Fibroblast of skin of right quadriceps (primary cell): ENCODE measurements at regions not wholly inside any gene's neighbourhood (a gene's known extent, or its start where the extent isn't known, plus 50 kb on each side); places are given as distances from the start of the nearest gene placed in this dataset.

Source experiments
- DNase-seq: peaks from one replicate; pipeline ENCODE4 v3.0.0-alpha.2; 2013

DNA sequence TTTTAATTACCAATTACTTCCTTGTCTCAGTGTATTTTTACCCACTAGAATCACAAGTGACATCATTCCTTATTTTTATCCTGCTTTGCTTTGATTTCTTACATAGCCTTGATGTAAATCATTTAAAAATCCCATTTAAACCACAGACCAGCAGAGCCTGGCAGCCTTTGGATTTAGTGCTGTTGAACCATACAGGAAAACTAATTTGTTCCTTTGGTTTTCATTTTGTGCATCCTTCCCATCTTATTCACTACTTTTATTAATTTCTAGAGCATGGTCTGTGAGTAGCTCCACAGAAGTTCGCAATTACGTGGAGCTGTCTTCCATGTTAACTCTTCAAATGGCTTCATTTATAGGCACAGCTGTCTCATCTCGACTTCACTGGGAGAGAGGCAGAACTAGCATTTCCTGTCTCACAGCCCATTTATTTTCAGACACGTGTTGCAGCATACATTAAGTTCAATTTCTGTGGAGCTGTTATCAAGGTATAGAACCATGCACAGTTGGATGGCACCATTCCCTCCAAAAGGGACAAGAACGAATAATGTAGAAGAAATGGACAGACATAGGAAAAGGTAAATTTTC, 235.3 kb downstream of the MRPL39 start:
- DNase-seq = peak; percentile 66

DNA sequence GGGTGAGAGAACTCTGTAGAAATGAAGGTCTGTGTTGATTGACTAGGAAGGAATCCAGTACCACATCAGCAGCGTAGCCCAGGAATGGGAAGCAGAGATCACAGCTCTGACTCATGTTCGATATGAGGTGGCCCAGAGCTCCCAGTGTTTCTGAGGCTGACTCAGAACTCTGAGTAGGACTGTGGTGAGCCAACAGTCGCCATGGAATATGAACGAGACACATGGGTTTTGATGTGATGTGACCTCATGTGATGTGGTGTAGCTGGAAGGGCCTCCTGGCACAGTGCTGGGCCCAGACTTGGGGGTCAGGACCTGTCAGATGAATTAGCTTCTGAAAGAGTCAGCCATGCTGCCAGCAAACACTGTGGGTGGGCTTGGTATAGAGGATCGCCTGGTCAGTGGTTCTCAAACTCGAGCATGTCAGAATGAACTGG, 237.0 kb downstream of the MRPL39 start:
- DNase-seq = peak; percentile 99

GRCh38 chr21:25369524-25370300, 237.6 kb downstream of the MRPL39 start:
- DNase-seq = peak; percentile 90

DNA sequence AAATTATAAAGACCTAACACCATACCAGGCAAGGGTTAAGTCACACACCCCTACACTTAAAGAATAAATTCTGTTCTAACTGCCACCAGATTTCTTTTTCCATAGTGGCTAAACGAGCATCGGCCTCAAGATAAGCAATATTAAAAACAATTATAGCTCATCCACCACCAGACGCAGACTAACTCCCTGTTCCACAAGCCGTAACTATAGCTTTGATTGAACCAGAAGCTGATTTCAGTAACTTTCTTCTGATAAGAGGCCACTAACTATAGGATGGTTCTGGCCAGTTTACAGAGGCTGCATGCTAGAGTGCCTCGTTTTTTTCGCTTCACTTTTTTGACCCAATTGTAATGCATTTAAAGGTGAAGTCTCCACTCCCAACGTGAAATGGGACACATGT, 238.8 kb downstream of the MRPL39 start:
- DNase-seq = no peak

GRCh38 chr21:25366116-25366515, 241.2 kb downstream of the MRPL39 start:
- no peak for DNase-seq

GRCh38 chr21:25362375-25363267, 244.7 kb downstream of the MRPL39 start:
- no peak for DNase-seq

DNA sequence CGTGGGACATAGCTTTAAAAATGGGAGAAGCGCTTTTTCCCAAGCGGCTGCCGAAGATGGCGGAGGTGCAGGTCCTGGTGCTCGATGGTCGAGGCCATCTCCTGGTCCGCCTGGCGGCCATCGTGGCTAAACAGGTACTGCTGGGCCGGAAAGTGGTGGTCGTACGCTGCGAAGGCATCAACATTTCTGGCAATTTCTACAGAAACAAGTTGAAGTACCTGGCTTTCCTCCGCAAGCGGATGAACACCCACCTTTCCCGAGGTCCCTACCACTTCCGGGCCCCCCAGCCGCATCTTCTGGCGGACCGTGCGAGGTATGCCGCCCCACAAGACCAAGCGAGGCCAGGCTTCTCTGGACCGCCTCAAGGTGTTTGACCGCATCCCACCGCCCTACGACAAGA, 245.5 kb downstream of the MRPL39 start:
- no peak for DNase-seq

GRCh38 chr21:25361097-25361496, 246.2 kb downstream of the MRPL39 start:
- no peak for DNase-seq

DNA sequence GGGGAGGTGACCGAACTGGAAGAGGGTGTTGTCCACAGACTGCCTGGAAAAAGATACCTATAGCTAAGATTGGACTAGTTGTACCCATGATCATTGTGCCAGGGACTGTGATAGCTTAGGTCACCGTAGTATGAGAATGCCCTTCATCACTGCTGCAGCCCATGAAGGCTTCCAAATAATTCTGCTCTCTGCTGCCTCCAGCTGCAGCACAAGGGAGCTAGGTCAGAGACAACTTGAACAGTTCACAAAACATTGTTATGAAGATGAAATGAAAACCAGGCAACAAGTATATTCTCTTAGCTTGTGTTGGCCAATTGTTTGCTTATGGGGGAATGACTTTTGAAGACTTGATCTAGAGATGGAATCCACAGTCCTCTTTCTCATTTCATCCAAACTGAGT, 246.7 kb downstream of the MRPL39 start:
- no peak for DNase-seq

DNA sequence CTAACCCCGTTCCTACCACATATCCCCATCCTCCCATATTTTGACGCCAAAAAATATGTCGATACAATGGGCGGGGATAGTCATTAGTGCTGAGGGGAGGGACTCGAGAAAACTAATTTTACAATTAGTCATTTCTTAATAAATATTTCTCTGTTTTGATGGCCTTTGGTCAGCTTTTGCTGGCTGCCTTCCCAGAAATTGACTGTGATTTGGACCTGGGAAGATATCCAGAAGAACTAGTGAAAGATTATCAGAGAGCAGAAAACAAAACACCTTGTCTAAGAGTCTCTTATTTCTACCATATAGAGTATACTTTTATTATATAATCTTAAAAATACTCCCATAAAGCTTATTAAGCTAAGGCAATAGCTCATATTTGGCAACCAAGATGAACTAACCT, 247.6 kb downstream of the MRPL39 start:
- DNase-seq = no peak

DNA sequence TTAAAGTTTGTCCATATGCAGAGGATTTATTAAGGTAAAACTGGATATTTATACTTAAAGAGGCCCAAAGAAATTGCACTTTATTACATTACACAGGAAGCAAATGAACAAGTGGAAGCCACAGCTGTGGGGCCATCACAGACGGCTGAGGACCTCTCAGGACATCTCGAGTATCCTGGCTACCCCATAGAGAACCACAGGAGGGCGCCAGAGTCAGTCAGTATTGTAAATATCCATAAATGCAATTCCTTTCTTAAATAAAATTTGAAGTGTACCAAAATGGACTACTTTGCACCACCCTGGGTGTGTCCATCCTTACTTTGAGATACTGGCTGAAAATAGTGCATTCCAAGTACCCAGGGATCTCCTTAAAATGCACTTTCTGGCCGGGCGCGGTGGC, 257.2 kb downstream of the MRPL39 start:
- DNase-seq = peak; percentile 44

GRCh38 chr21:25343774-25344545, 263.3 kb downstream of the MRPL39 start:
- DNase-seq = no peak

DNA sequence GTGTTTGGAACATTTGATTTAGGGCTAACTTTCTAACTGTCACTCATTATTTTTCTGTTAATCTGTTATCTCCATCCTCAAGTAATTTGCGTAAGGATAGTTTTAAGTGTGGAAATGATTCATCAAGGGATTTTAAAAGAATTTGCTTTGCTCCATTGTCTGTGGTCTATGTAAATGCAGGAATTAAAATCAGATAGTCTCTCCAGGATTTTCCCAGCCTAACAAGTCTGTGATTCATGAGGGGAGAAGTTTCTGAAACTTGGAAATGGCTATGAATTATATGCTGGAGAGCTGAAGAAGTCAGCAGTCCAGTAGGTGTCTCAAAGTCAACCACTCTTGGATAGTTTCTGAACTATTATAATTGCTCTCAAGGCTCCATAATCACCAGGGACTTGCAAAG, 264.5 kb downstream of the MRPL39 start:
- DNase-seq = peak; percentile 87

DNA sequence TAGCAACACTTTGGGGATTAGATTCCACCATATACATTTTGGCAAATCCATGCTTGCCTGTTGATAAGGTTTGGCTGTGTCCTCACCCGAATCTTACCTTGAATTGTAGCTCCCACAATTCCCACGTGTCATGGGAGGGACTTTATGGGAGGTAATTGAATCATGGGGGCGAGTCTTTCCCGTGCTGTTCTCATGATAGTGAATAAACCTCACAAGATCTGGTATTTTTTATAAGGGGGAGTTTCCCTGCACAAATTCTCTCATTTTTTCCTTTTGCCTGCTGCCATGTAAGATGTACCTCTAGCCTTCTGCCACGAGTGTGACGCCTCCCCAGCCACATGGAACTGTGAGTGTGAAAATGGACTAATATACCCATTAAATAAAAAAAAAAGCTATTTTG, 265.3 kb downstream of the MRPL39 start:
- no peak for DNase-seq

GRCh38 chr21:25338415-25338814, 268.9 kb downstream of the MRPL39 start:
- no peak for DNase-seq

DNA sequence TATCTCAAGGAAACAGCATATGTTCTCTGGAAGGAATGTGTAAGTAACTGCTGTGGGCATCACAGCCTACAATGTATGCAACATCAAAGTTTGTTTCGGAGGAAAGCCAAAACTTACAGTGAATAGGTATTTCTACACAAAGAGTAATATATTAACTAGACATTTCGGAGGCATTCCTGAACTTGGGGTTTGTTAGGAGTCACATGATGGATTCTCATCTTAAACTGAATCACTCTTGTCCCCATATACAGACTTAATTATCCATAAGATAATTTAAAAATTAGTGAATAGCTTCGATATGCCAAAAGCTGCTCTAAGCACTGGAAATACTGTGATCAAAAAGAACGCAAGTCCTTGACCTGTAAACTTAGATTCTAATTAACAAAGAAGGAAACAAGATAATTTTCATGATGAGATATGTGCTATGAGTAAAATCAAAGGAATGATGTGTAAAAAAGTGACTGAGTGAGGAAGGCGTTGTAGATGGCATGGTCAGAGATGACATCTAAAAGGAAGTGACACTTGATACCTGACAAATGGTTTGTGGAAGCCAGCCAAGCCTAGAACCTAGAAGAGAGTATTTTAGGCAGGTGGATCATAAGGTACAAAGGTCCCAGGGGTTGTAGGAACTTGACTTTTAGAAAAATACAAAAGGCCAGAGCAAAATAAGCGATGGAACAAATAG, 273.1 kb downstream of the MRPL39 start:
- DNase-seq = no peak

DNA sequence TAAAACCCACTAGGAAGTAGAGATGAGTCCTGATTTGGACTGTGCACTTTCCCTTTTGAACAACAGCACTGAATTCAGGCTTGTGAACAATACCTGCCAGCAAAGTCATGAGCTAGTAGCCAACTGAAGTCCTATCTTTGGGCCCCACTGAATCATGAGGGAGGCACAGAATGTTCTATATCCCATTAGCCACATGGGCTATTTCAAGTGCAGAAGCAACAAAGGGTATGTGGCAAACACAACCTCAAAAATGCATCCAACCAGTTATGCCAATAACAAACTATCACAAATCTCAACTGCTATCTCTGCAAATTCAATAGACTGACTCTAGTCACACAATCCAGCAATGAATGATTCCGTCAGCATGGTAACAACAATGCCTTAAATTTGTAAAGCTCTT, 276.0 kb downstream of the MRPL39 start:
- DNase-seq = no peak

DNA sequence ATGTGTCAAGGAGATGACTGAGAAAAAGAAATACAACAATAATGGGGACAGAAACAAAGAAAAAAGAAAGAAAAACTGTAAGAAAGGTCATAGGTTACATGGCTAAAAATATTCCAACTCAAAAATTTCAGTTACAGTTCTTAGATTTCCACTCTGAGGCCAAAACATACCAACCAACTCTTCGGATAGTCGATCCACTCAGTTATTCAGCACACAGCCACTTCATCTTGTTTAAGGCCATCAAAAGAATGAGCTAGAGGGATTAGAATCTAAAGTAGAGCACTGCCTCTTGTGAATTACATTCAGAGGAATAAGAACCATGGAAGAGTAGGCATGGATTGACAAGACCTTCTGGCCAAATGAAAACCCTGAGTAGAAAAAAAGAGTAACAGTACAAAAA, 277.0 kb downstream of the MRPL39 start:
- DNase-seq = peak; percentile 91

- DNase-seq = peak; percentile 97
Measured at GRCh38 chr21:25329227-25329825, 278.0 kb downstream of the MRPL39 start.

GRCh38 chr21:25328736-25329135, 278.5 kb downstream of the MRPL39 start:
- DNase-seq = no peak

GRCh38 chr21:25326181-25326580, 281.1 kb downstream of the MRPL39 start:
- peak; percentile 45 for DNase-seq

GRCh38 chr21:25324666-25325065, 282.6 kb downstream of the MRPL39 start:
- DNase-seq = no peak
